ENCODE measurements at regions not wholly inside any gene's neighbourhood (a gene's known extent, or its start where the extent isn't known, plus 50 kb on each side); places are given as distances from the start of the nearest gene placed in this dataset.

GRCh38 chr14:39593377-39593776, 161.1 kb upstream of the FBXO33 start:
- no peak for TF ChIP-seq POLR2A (IDR thresholded peaks at IDR 0.05)
- TF ChIP-seq CTCF (IDR thresholded peaks at IDR 0.05) = no peak
